Spleen (tissue), 11 donors: ENCODE measurements at regions not wholly inside any gene's neighbourhood (a gene's known extent, or its start where the extent isn't known, plus 50 kb on each side); places are given as distances from the start of the nearest gene placed in this dataset.

Source experiments
- DNase-seq: peaks from one replicate; pipeline ENCODE4 v3.0.0-alpha.2; 2020
- H3K27ac ChIP-seq, 8 donors: fragments of 200-600 bp; sonication (generic) in 7 of 8; 1 replicate in 4 of 8; 2 replicates in 4 of 8; pipeline versions ENCODE4 v1.5.0 to v1.8.0; 2016 to 2021; ENCODE audit warnings: inconsistent platforms in 4 of 8, mild to moderate bottlenecking in 4 of 8, moderate library complexity in 1 of 8
- H3K27me3 ChIP-seq, 7 donors: fragments of 200-600 bp; sonication (generic) in 6 of 7; replicated peaks in 1 of 7; 1 replicate in 4 of 7; 2 replicates in 3 of 7; pipeline versions ENCODE4 v1.5.0 to v1.8.0; 2016 to 2021; ENCODE audit warnings: inconsistent platforms in 3 of 7, mild to moderate bottlenecking in 1 of 7
- H3K36me3 ChIP-seq, 6 donors: fragments of 200-600 bp; sonication (generic) in 5 of 6; 1 replicate in 4 of 6; 2 replicates in 2 of 6; pipeline versions ENCODE4 v1.5.0 to v1.8.0; 2016 to 2021; ENCODE audit warnings: inconsistent platforms in 2 of 6
- H3K4me1 ChIP-seq, 6 donors: fragments of 200-600 bp; sonication (generic) in 5 of 6; 1 replicate in 3 of 6; 2 replicates in 3 of 6; pipeline versions ENCODE4 v1.5.0 to v1.8.0; 2016 to 2021; ENCODE audit warnings: inconsistent platforms in 3 of 6
- H3K4me3 ChIP-seq, 8 donors: fragments of 200-600 bp; sonication (generic) in 7 of 8; 1 replicate in 4 of 8; 2 replicates in 4 of 8; pipeline versions ENCODE4 v1.5.0 to v1.8.0; 2016 to 2021; ENCODE audit warnings: inconsistent platforms in 4 of 8, mild to moderate bottlenecking in 4 of 8, moderate library complexity in 2 of 8
- H3K9me3 ChIP-seq, 8 donors: fragments of 200-600 bp; sonication (generic) in 7 of 8; 1 replicate in 4 of 8; 2 replicates in 4 of 8; pipeline versions ENCODE4 v1.5.0 to v1.8.0; 2016 to 2021; ENCODE audit warnings: inconsistent platforms in 4 of 8
- CTCF ChIP-seq, 11 experiments: fragments of 200-600 bp in 7 of 11; fragments of 450-650 bp in 4 of 11; sonication (generic) in 4 of 11; IDR thresholded peaks in 8 of 11; conservative IDR thresholded peaks in 3 of 11; 1 replicate in 7 of 11; 2 replicates in 4 of 11; pipeline versions ENCODE4 v1.4.0 to v1.8.0; 2016 to 2021; ENCODE audit warnings: antibody characterized with exemption in 11 of 11, inconsistent platforms in 4 of 11, mild to moderate bottlenecking in 1 of 11
- POLR2A ChIP-seq, 3 donors: fragments of 450-650 bp; IDR thresholded peaks; one replicate each; pipeline ENCODE4 v1.5.1; 2017; ENCODE audit warnings: antibody characterized with exemption in 3 of 3, mild to moderate bottlenecking in 1 of 3
- POLR2AphosphoS5 ChIP-seq, 3 donors: sonication (generic); formaldehyde crosslinking; IDR thresholded peaks; one replicate each; pipeline ENCODE4 v1.5.1; 2017; ENCODE audit warnings: antibody characterized with exemption in 3 of 3
- WGBS, 5 donors: extraction: QIAGEN DNeasy Blood & Tissue Kit in 3 of 5; methylation state at CpG; one replicate each; pipeline versions ENCODE4 v1.1.5 to v1.1.7; 2013 to 2018; 5-methylcytosine and 5-hydroxymethylcytosine counted together
- intact Hi-C: fragments of 100-400 bp; cut with DNase I; formaldehyde crosslinking; loops from one replicate; pipeline ENCODE4 v1.15.0; 2023; ENCODE audit warnings: low total_unique reads
- donor health status: healthy with polysubstance abuse.
- donor health status: DM: no; HTN: no; CAD: no; lungs with moderate emphysema.
- donor health status: DM: no; HTN: no; CAD: no.
- donor health status: Bipolar disorder and iron deficiency.
- donor health status: healthy.
- donor health status: DM: no; HTN: no; CAD: no.
- donor health status: DM: yes; HTN: yes; CAD: no.

GRCh38 chr12:13606290-13606689 lies 375.1 kb downstream of the GRIN2B start:
- intact Hi-C loops, result no loop called here
- H3K27ac ChIP-seq, result no peak overlapping the region
- no peaks in the 10 kb centered on the region for H3K27me3 ChIP-seq
- no peaks in the 10 kb centered on the region for H3K36me3 ChIP-seq
- H3K9me3 ChIP-seq, result no peaks in the 10 kb centered on the region
- WGBS, 5 donors, result 47 to 60% (median 55%) methylated on average over 4 of the region's 4 CpGs
- H3K4me1 ChIP-seq, result no peaks in the 10 kb centered on the region
- TF ChIP-seq CTCF (IDR thresholded peaks at IDR 0.05 in 8 of 11, conservative IDR thresholded peaks at IDR 0.05 in 3 of 11), result no peak
- no peak for TF ChIP-seq POLR2AphosphoS5 (IDR thresholded peaks at IDR 0.05)
- TF ChIP-seq POLR2A (IDR thresholded peaks at IDR 0.05), result no peak
- no peak for DNase-seq
- no peak overlapping the region for H3K4me3 ChIP-seq

GRCh38 chr12:13603953-13604352 lies 377.4 kb downstream of the GRIN2B start:
- Histone ChIP-seq H3K9me3 (no peaks in the 10 kb centered on the region), H3K36me3 (no peaks in the 10 kb centered on the region), H3K4me1 (no peaks in the 10 kb centered on the region), H3K4me3 (no peak overlapping the region), H3K27ac (no peak overlapping the region), H3K27me3 (no peaks in the 10 kb centered on the region)
- intact Hi-C loops, result no loop called here
- whole genome bisulfite sequencing, 5 donors, result 82 to 93% (median 86%) methylated on average over 5 of the region's 5 CpGs
- TF ChIP-seq POLR2A (IDR thresholded peaks at IDR 0.05) (no peak), CTCF (IDR thresholded peaks at IDR 0.05 in 8 of 11, conservative IDR thresholded peaks at IDR 0.05 in 3 of 11) (no peak), POLR2AphosphoS5 (IDR thresholded peaks at IDR 0.05) (no peak)
- no peak for DNase-seq

GRCh38 chr12:13602172-13602571 lies 379.2 kb downstream of the GRIN2B start:
- no peak for DNase-seq
- Histone ChIP-seq H3K27me3 (no peaks in the 10 kb centered on the region), H3K36me3 (no peaks in the 10 kb centered on the region), H3K27ac (no peak overlapping the region), H3K4me3 (no peak overlapping the region), H3K4me1 (no peaks in the 10 kb centered on the region), H3K9me3 (no peaks in the 10 kb centered on the region)
- intact Hi-C loops, result no loop called here
- 53 to 69% (median 62%) methylated on average over 2 of the region's 2 CpGs for WGBS, 5 donors
- TF ChIP-seq POLR2AphosphoS5 (IDR thresholded peaks at IDR 0.05), result no peak
- no peak for TF ChIP-seq CTCF (IDR thresholded peaks at IDR 0.05 in 8 of 11, conservative IDR thresholded peaks at IDR 0.05 in 3 of 11)
- no peak for TF ChIP-seq POLR2A (IDR thresholded peaks at IDR 0.05)

- peaks cover 0 to under 1% (median 0%) of the 10 kb centered on the region in 8 donors for H3K9me3 ChIP-seq
- H3K4me1 ChIP-seq, result no peaks in the 10 kb centered on the region
- TF ChIP-seq POLR2A (IDR thresholded peaks at IDR 0.05), result no peak
- TF ChIP-seq POLR2AphosphoS5 (IDR thresholded peaks at IDR 0.05), result no peak
- TF ChIP-seq CTCF (IDR thresholded peaks at IDR 0.05 in 8 of 11, conservative IDR thresholded peaks at IDR 0.05 in 3 of 11), result no peak
- H3K27me3 ChIP-seq, result no peaks in the 10 kb centered on the region
- no peak for DNase-seq
- WGBS, 5 donors, result 65 to 86% (median 71%) methylated on average over 4 of the region's 4 CpGs
- H3K36me3 ChIP-seq, result no peaks in the 10 kb centered on the region
- intact Hi-C loops, result no loop called here
- H3K4me3 ChIP-seq, result no peak overlapping the region
- H3K27ac ChIP-seq, result no peak overlapping the region
These were observed 382.2 kb downstream of the GRIN2B start for GRCh38 chr12:13599176-13599575.
